ENCODE measurements at regions not wholly inside any gene's neighbourhood (a gene's known extent, or its start where the extent isn't known, plus 50 kb on each side); places are given as distances from the start of the nearest gene placed in this dataset.

- TF ChIP-seq CTCF (IDR thresholded peaks at IDR 0.05; ENCODE audit: extremely low read depth in 1 of 2, insufficient read depth in 1 of 2, low read depth in 1 of 2, low read length in 2 of 2), result no peak
- TF ChIP-seq JUN (IDR thresholded peaks at IDR 0.05; ENCODE audit: borderline replicate concordance, insufficient read depth, insufficient read length, low read depth), result no peak
- no peak for TF ChIP-seq POLR2A (IDR thresholded peaks at IDR 0.05; ENCODE audit: low read depth, low read length)
- TF ChIP-seq EZH2 (IDR thresholded peaks at IDR 0.05; ENCODE audit: borderline replicate concordance, low read depth, low read length, severe bottlenecking), result no peak
- TF ChIP-seq GATA2 (IDR thresholded peaks at IDR 0.05; ENCODE audit: insufficient read depth, insufficient read length, low read depth, low read length), result no peak
- TF ChIP-seq MAX (IDR thresholded peaks at IDR 0.05; ENCODE audit: insufficient read depth, insufficient read length), result no peak
- no peak for TF ChIP-seq POLR2AphosphoS5 (IDR thresholded peaks at IDR 0.05; ENCODE audit: insufficient read depth, low read depth, low read length)
Observed at GRCh38 chr4:36734334-36734733, 452.9 kb downstream of the DTHD1 start.
